Suprapubic skin (tissue), 4 donors: ENCODE measurements at regions not wholly inside any gene's neighbourhood (a gene's known extent, or its start where the extent isn't known, plus 50 kb on each side); places are given as distances from the start of the nearest gene placed in this dataset.

Source experiments
- CTCF ChIP-seq, 2 donors: fragments of 200-600 bp in 1 of 2; fragments of 450-650 bp in 1 of 2; sonication (generic) in 1 of 2; IDR thresholded peaks; one replicate each; pipeline ENCODE4 v1.5.1; 2016 to 2019; ENCODE audit warnings: antibody characterized with exemption in 2 of 2, mild to moderate bottlenecking in 1 of 2, moderate library complexity in 1 of 2
- EP300 ChIP-seq: sonication (generic); formaldehyde crosslinking; IDR thresholded peaks from one replicate; pipeline ENCODE4 v1.6.1; 2017; ENCODE audit warnings: antibody characterized with exemption
- POLR2A ChIP-seq, 2 donors: fragments of 450-650 bp; IDR thresholded peaks; one replicate each; pipeline ENCODE4 v1.6.1; 2017; ENCODE audit warnings: antibody characterized with exemption in 2 of 2, mild to moderate bottlenecking in 2 of 2, moderate library complexity in 2 of 2
- POLR2AphosphoS5 ChIP-seq, 3 donors: sonication (generic); formaldehyde crosslinking; IDR thresholded peaks; one replicate each; pipeline ENCODE4 v1.6.1; 2017; ENCODE audit warnings: antibody characterized with exemption in 3 of 3

- TF ChIP-seq CTCF (IDR thresholded peaks at IDR 0.05): no peak
- TF ChIP-seq POLR2A (IDR thresholded peaks at IDR 0.05): no peak
- no peak for TF ChIP-seq POLR2AphosphoS5 (IDR thresholded peaks at IDR 0.05)
- TF ChIP-seq EP300: no peak
Observed at GRCh38 chr14:53841109-53842099, 115.2 kb downstream of the BMP4 start.
